Germinal center (tissue), 1 donor: ENCODE measurements at regions not wholly inside any gene's neighbourhood (a gene's known extent, or its start where the extent isn't known, plus 50 kb on each side); places are given as distances from the start of the nearest gene placed in this dataset.

Experiments used
- DNase-seq: peaks from one replicate; pipeline ENCODE4 v3.0.0; 2012; ENCODE audit warnings: mixed read lengths, low spot score

GRCh38 chr6:137269803-137270202 lies 50.6 kb upstream of the IFNGR1 start:
- DNase-seq = no peak

- DNase-seq = no peak
Measured at GRCh38 chr6:137269347-137269746, 50.2 kb upstream of the IFNGR1 start.
